ENCODE measurements at regions not wholly inside any gene's neighbourhood (a gene's known extent, or its start where the extent isn't known, plus 50 kb on each side); places are given as distances from the start of the nearest gene placed in this dataset.

DNA sequence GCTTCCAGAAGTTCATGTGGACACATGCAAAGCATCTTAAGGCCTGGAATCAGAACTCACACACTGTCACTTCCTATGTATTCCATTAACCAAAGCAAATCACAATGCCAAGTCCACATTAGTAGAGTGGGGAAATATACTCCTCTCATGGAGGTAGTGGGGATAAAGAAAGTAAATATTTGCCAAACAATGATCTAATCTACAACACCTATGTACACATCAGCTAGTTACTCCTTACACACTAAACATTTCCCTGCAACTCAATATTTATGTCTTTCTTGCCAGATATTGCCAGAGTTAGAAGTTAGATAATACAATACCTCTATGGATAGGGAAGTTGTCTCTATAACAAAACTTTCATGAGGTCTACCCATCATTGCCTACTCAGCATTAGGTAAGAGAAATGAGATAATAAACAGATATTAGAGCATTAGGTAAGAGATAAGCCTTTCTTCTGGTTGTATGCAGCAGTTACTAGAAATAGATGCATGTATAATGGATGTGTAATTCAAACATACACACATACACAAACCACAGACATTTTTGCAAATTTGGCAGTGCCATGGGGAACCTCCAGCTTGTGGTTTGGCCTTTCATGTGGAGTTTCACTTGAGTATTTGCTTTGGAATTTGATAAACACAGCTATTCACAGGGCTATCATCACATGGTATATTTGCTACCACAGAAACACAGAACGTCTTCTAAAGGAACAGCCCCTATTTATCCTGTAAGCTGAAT, 196.5 kb downstream of the TLE1 start:
- in situ Hi-C loops (cut with MboI; ENCODE audit: low sequenced_read_pairs, unreplicated experiment) = no loop called here
- no peak for DNase-seq (ENCODE audit: low spot score)
- TF ChIP-seq CTCF (IDR thresholded peaks at IDR 0.05; ENCODE audit: borderline replicate concordance, control extremely low read depth, extremely low read depth, insufficient read depth, missing control alignments) = no peak

DNA sequence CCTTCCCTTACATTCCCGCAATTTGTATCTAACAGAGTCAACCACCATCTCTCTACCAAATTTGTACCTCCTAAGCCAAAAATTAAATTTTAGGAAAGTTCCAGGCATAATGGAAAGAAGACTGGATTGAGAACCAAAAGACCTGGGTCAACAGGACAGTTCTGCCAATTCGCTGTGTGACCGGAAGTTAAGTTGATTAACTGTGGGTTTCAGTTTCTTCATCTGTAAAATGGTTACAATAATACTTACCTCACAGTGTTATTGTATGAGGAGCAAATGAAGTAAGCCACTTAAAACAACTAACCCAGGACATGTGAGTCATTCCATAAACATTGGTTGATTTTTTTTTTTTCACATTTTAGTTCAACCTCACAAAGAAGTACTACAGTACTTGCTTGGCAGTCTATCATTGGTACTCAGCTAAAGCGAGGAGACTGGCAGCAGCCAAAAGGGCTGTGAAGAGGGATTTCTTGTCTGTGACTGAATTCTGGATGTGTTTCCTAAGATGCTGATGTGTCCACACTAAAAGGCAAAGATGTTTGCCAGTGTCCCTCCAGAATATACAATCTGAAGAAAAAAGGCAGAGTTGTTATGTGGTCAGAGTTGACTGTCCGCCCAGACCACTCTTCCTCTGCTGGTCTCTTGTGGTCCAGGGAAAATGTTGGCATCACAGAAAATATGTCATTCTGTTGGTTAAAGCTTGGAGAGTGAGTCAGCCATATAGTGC, 198.6 kb downstream of the TLE1 start:
- in situ Hi-C loops (cut with MboI; ENCODE audit: low sequenced_read_pairs, unreplicated experiment) = no loop called here
- TF ChIP-seq CTCF (IDR thresholded peaks at IDR 0.05; ENCODE audit: borderline replicate concordance, control extremely low read depth, extremely low read depth, insufficient read depth, missing control alignments) = no peak
- no peak for DNase-seq (ENCODE audit: low spot score)

DNA sequence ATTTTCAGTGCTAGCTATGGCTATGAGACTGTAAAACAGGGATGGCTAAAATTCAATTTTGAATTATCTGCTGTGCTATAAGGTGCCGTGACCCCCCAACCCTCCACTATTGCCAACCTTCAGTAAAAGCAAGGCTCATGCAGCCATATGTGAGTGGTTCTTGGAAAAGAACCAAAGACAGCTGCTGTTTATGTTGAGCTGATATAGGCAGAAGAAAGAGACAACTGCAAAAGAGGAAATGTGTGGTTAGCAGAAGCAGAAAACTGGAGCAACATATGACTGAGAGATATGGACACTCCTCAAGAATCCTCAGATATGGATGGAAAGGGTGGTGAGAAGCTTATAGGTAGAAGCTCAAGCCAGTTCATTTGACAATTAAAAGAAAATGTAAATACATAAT, 200.3 kb downstream of the TLE1 start:
- TF ChIP-seq CTCF (IDR thresholded peaks at IDR 0.05; ENCODE audit: borderline replicate concordance, control extremely low read depth, extremely low read depth, insufficient read depth, missing control alignments) = no peak
- in situ Hi-C loops (cut with MboI; ENCODE audit: low sequenced_read_pairs, unreplicated experiment) = no loop called here
- DNase-seq (ENCODE audit: low spot score) = no peak

- in situ Hi-C loops (cut with MboI; ENCODE audit: low sequenced_read_pairs, unreplicated experiment) = no loop called here
- DNase-seq (ENCODE audit: low spot score) = no peak
- no peak for TF ChIP-seq CTCF (IDR thresholded peaks at IDR 0.05; ENCODE audit: borderline replicate concordance, control extremely low read depth, extremely low read depth, insufficient read depth, missing control alignments)
These were observed 208.3 kb downstream of the TLE1 start for GRCh38 chr9:81480828-81481604.

- no peak for DNase-seq (ENCODE audit: low spot score)
- TF ChIP-seq CTCF (IDR thresholded peaks at IDR 0.05; ENCODE audit: borderline replicate concordance, control extremely low read depth, extremely low read depth, insufficient read depth, missing control alignments) = no peak
- in situ Hi-C loops (cut with MboI; ENCODE audit: low sequenced_read_pairs, unreplicated experiment) = no loop called here
These were observed 209.8 kb downstream of the TLE1 start for GRCh38 chr9:81479573-81479972.

- DNase-seq (ENCODE audit: low spot score) = no peak
- TF ChIP-seq CTCF (IDR thresholded peaks at IDR 0.05; ENCODE audit: borderline replicate concordance, control extremely low read depth, extremely low read depth, insufficient read depth, missing control alignments) = no peak
- in situ Hi-C loops (cut with MboI; ENCODE audit: low sequenced_read_pairs, unreplicated experiment) = no loop called here
These were observed 211.7 kb downstream of the TLE1 start for GRCh38 chr9:81477669-81478068.

Data from GM13976 (cell line).